Pons (tissue), 1 donor: ENCODE measurements at regions not wholly inside any gene's neighbourhood (a gene's known extent, or its start where the extent isn't known, plus 50 kb on each side); places are given as distances from the start of the nearest gene placed in this dataset.
"Not testable (repeated sequence)": the region's sequence is repeated elsewhere in the genome, so short reads cannot be mapped to it uniquely, and the experiment has no call there.

Experiments
- DNase-seq: peaks from one replicate; pipeline ENCODE4 v3.0.0-alpha.2; 2016; ENCODE audit warnings: low spot score

- no peak for DNase-seq
Observed at GRCh38 chr4:132382243-132382642, 766.9 kb upstream of the PCDH10 start.

DNA sequence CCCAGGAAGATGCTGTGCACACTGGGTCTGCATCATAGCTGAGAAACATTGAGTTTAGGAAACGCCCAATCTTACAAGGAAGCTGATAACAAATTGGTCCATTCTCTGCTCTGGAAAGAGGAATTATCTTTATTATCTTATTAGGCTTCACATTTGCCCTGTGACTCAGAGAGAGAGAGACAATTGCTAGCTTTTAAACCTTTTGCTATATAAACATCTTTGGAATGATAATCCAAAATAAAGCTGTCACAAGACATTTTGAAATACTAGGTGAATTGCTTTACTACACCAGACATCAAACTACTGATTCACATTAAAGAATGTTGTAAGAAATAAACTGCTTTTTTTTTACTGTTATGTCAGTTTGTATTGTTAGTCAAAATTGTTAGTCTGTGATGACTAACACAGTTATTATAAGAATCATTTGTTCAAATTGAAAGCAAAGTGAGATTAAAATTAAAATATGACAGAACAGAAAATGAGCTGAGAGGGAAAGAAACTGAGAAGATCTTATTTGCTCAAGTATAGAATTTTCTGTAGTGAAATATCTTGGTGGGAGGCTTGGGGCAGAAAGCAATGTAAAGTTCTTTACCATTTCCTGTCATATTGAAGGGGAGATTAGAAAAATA, 765.4 kb upstream of the PCDH10 start:
- DNase-seq, result no peak

DNA sequence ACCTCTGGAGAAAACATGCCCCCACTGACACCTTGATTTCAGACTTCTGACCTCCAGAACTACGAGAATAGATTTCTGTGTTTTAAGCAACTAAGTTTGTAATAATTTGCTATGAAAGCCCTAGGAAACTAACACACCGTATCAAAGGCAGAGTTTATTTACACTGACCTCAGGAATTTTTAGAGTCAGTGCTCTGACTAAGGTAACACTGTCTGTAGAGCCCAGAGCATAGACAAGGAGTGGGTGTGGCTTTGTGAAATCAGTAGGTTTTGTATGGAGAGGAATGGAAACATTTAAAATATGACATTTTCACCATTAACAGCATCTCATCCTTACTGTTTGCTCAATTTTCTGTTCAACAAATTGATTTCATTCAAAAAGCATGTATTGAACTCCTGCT, 764.4 kb upstream of the PCDH10 start:
- DNase-seq, result no peak

DNA sequence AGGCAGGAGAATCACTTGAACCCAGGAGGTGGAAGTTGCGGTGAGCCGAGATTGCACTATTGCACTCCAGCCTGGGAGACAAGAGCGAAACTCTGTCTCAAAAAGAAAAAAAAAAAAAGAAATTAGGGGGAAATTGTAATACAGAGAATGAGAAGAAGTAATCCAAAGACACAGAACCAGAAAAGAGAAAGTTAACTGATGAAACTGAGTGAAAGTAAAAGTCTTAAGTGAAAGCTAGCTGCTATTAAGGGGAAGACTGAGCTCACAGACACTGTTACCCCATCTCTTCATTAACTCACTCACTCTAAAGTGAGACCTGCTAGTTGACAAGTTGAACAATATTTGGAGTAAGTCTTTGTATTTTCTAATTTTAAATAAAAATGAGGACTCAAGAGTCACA, 763.0 kb upstream of the PCDH10 start:
- DNase-seq, result no peak

DNA sequence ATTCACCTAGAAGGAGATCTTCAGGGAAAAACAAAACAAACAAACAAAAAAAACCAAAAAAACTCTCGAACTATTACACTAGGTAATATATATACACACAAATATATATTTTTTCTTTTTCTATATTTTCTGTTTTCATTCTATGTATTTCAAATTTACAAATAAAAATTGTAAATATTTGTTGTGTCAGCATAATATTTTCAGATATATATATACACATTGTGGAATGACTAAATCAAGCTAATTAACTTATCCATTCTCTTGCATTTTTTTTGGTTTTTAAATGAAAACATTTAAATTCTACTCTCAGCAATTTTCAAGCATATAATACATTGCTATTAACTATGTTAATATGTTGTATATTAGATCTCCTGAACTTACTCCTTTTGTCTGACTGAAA, 762.0 kb upstream of the PCDH10 start:
- DNase-seq, result no peak

GRCh38 chr4:132395561-132395960, 753.5 kb upstream of the PCDH10 start:
- DNase-seq, result no peak

DNA sequence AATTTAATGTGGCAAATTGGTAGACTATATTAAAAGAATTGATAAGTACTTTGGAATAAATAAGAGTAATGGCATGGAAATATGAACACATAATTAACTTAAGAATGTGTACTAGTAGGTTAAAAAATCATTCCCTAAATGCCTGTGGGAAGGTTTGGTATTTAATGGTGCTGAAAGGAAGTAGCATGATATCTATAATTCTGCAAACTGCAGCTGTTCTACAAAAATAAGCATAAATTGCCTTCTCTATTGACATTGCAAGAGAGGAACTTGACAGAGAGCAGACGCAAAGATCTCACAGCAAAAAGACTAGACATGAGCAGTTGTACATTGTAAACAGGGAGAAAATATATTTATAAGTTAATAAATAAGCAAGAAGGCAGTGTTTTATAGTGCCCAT, 752.5 kb upstream of the PCDH10 start:
- DNase-seq, result no peak

GRCh38 chr4:132417220-132417619, 731.9 kb upstream of the PCDH10 start:
- DNase-seq, result no peak

DNA sequence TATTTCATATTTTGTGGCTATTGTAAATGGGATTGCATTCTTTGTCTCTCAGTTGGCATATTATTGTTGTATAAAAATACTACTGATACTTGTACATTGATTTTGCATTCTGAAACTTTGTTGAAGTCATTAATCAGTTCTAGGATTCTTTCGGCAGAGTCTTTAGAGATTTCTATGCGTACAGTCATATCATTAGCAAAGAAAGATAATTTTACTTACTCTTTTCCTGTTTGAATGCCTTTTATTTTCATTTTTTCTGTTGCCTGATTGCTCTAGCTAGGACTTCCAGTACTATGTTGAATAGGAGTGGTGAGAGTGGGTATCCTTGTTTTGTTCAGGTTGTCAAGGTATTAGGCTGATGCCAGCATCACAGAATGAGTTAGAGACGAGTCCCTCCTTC, 722.0 kb upstream of the PCDH10 start:
- no peak for DNase-seq

GRCh38 chr4:132437117-132437516, 712.0 kb upstream of the PCDH10 start:
- no peak for DNase-seq

GRCh38 chr4:132445386-132445785, 703.7 kb upstream of the PCDH10 start:
- DNase-seq, result no peak

- not testable (repeated sequence) for DNase-seq
Observed at GRCh38 chr4:132457987-132458386, 691.1 kb upstream of the PCDH10 start.

GRCh38 chr4:132479543-132479942, 669.6 kb upstream of the PCDH10 start:
- no peak for DNase-seq

DNA sequence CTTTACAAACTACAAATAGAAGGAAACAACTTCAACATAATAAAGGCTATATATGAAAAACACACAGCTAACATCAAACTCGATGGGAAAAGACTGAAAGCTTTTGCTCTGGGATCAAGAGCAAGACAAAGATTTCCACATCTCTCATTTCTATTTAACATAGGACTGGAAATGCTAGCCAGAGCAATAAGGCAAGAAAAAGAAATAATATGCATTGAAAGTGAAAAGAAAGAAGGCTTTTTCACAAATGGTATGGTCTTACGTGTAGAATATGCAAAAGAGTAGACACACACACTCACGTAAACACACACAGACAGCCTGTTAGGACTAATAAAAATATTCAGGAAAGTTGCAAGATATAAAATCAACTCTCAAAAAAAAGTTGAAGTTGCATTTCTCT, 660.5 kb upstream of the PCDH10 start:
- no peak for DNase-seq

DNA sequence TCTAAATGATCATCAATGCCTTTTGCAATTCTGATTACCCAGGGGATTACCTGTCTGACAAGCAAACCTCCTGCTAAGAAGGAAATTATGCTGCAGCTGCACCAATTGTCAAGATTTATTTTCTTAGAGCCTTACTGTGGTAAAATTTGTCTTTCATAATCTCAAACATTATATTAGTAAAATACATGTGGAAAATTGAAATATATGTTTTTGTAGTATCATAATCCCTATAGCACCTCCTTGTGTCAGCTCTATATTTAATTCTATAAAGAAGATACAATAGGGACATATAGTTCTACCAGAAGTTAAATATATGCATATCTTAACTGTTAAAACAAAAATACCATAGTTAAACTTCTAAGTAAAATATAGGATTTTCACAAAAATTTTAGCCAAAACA, 655.6 kb upstream of the PCDH10 start:
- DNase-seq, result no peak

- not testable (repeated sequence) for DNase-seq
Observed at GRCh38 chr4:132495267-132495812, 653.8 kb upstream of the PCDH10 start.

DNA sequence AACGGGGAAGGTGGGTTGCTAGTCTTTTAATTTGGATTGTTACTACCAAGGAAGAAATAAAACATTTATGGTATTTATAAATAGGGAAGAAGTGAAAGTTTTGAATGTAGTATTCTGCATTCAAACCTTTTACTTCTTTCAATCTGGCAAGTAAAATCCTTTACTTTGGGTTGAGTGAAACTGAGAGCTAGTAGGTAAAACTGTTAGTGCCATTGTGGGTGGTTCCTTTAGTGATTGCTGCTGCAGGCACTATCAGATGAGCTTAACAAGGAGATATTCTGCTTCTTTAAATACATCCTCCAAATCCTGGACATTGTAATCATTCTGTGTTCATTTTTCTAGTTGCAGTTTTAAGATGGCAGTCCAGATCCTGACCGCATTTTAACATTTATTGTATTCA, 650.9 kb upstream of the PCDH10 start:
- DNase-seq, result no peak

- DNase-seq, result no peak
Observed at GRCh38 chr4:132502096-132502552, 647.0 kb upstream of the PCDH10 start.

GRCh38 chr4:132504438-132504837, 644.7 kb upstream of the PCDH10 start:
- no peak for DNase-seq

- no peak for DNase-seq
Observed at GRCh38 chr4:132506568-132506967, 642.5 kb upstream of the PCDH10 start.

- DNase-seq, result no peak
Observed at GRCh38 chr4:132513491-132513890, 635.6 kb upstream of the PCDH10 start.

DNA sequence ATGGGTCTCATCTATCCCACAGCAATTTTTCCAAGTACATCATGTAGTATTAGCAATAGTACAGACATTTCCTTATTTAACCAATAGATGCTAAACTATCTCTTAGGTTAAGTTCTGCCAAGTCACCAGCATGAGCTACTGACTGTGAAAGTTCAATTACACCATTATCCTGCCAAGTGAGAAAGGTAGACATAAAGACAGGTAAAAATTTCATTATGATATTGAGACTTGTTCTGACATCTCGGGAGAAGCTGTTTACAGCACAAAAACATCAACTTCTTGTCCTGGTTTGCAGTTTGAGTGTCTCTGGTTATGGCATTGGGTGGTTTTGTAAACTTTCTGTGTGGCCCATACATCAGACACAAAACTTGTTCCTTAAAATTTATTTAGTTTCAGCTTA, 622.4 kb upstream of the PCDH10 start:
- no peak for DNase-seq

DNA sequence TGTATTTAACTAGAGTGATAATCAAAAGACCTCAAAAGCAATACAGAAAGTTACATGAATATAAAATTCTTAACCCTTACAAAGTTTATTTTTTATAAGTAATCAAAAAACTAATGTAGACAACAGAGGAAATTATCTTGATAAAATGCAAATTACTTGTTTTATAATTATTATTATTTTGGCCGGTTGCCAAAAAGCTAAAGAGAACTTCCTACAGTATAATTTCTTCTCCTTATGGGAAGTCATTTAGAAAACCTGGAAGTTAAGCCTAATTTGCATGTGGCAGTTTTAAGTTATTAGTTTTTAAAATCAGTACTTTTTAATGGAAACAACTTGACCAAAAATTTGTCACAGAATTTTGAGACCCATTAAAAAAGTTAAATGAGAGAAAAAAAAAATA, 621.3 kb upstream of the PCDH10 start:
- DNase-seq, result no peak

DNA sequence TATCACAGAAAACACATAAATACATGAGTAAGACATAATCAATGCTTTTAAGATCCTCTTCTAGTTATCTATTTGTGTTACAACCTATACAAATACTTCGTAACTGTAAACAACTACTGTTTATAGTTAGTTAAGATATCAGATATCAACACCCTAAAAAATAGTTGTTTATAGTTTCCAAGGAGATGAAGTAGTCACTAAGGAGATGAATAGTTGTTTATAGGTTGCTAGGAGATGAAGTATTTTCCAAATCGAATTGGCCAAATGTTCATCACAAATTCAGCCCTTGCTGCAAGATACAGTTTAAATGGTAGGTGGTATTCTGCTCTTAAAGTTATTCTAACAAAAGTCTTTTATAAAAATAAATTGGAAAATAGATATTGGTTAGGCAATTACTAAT, 618.2 kb upstream of the PCDH10 start:
- no peak for DNase-seq
